ENCODE measurements at regions not wholly inside any gene's neighbourhood (a gene's known extent, or its start where the extent isn't known, plus 50 kb on each side); places are given as distances from the start of the nearest gene placed in this dataset.
A peak's percentile ranks its signal among the peaks of the same experiment; 100 is the strongest.

DNA sequence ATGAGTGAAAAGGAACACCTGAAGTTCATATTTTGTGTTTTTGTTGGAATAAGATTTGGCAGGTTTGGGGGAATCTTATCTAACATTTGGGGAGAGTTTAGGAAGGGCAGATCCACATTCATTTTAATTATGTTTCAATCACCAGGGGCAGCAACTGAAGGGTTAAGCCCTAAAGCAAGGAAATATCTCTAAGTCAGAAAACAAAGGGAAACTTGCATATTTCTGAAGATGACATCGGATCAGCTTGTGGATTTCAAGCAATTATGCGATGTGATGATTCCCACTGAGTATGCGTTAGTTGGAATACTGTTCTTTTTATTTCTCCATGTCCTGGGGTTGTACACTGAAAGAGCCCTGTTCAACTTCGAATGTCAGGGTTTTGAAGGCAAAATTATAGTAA, 59.8 kb upstream of the NFIB start:
- H2AFZ ChIP-seq (ENCODE audit: low read length, unreplicated experiment): peak overlapping the region; percentile 44
- no peaks in the 10 kb centered on the region for H3K36me3 ChIP-seq (ENCODE audit: insufficient read depth, low read length)
- no peaks in the 10 kb centered on the region for H3K79me2 ChIP-seq (ENCODE audit: control insufficient read depth, insufficient read depth, low read length, unreplicated experiment)
- no peaks in the 10 kb centered on the region for H3K27me3 ChIP-seq (ENCODE audit: insufficient read depth, low read length)
- peak overlapping the region; percentile 45; the same call in 1 of the 2 replicates for H3K27ac ChIP-seq (ENCODE audit: low read depth, low read length)
- no peak overlapping the region for H3K4me3 ChIP-seq (ENCODE audit: low read depth, low read length)
- H3K4me1 ChIP-seq (ENCODE audit: control insufficient read depth, insufficient read depth, low read length, unreplicated experiment): peaks cover 27% of the 10 kb centered on the region

DNA sequence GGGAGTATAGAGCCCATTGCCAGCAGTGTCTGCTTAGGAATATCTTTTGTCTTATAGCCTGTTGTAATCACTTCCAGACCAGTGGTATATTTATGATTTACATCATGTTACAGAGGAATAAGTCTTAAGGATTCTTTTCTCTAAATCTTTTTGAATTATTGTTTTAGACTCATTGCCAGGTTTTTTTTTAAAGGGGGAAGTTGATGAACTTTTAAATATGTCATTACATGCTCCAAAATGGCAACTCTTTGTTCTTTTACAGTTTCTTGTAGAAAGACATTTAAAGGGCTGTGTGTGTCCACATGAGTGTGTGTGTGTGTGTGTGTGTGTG, 59.4 kb upstream of the NFIB start:
- Histone ChIP-seq H3K36me3 (ENCODE audit: insufficient read depth, low read length) (no peaks in the 10 kb centered on the region), H2AFZ (ENCODE audit: low read length, unreplicated experiment) (peak overlapping the region; percentile 44), H3K79me2 (ENCODE audit: control insufficient read depth, insufficient read depth, low read length, unreplicated experiment) (no peaks in the 10 kb centered on the region), H3K4me3 (ENCODE audit: low read depth, low read length) (peak overlapping the region; percentile 49; the same call in 1 of the 2 replicates), H3K27ac (ENCODE audit: low read depth, low read length) (peak overlapping the region; percentile 45), H3K4me1 (ENCODE audit: control insufficient read depth, insufficient read depth, low read length, unreplicated experiment) (peaks cover 27% of the 10 kb centered on the region), H3K27me3 (ENCODE audit: insufficient read depth, low read length) (no peaks in the 10 kb centered on the region)

DNA sequence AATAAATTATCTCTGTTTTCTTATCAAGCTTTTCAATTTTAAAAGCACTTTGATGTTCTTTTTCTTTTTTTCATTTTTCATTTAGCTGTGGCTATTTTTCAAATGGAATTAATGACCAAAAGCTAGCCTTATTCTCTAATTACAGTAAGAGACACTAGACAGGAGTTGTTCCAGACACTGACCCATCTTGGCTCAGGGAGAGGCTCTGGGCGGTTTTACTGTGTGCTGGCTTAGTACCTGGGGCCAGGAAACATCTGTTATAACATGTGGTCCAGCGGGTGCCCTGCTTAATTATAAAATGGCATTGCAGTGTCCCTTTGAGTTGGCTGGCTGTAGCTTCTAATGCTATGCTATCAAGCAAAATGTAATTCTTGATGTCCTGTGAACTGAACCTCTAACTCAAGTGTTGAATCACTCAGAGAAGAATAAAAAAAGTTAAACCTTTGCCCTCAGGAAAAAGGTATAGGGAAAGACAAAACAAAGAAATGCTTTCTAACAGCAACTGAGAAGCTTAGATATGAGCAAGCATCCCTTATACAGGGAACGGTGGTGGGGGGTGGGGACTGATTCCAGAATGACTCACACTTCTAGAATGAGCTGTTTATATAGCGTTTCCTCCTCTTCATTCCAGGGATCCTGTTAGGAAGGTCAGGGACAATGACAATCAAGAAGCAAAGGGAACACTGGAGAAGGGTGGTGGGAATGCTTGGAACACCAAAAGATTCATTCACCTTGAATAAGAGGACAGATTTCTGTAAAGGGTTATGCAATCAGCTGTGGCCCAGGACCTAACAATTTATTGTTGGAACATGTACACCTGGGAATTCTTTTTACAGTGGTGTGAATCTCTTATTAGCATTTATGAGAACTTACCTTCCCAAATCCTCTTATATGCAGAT, 58.7 kb upstream of the NFIB start:
- H2AFZ ChIP-seq (ENCODE audit: low read length, unreplicated experiment): peak overlapping the region; percentile 71

DNA sequence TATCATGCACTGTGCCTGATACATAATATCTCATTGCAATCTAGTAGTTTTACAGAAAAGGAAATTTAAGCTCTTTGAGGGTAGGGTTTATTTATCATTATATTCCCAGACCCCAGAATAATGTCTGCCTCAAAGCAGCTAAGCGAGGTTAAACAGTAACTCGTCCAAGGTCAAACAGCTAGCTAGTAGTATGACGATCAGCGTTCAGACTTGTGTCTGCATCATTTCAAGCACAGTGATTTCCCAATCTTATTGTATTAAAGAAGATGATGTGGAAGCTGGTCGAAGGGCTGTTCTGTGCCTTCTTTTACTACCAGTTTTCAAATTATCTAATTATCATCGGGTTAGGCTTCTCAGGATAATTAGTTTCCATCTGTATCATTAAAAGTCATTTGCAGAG, 55.1 kb upstream of the NFIB start:
- Histone ChIP-seq H3K27me3 (ENCODE audit: insufficient read depth, low read length) (no peaks in the 10 kb centered on the region), H3K4me3 (ENCODE audit: low read depth, low read length) (no peak overlapping the region), H3K79me2 (ENCODE audit: control insufficient read depth, insufficient read depth, low read length, unreplicated experiment) (no peaks in the 10 kb centered on the region), H2AFZ (ENCODE audit: low read length, unreplicated experiment) (no peak overlapping the region), H3K36me3 (ENCODE audit: insufficient read depth, low read length) (no peaks in the 10 kb centered on the region), H3K27ac (ENCODE audit: low read depth, low read length) (no peak overlapping the region), H3K4me1 (ENCODE audit: control insufficient read depth, insufficient read depth, low read length, unreplicated experiment) (peaks cover 33% of the 10 kb centered on the region)

More for the DNA sequence above, 58.7 kb upstream of the NFIB start:
- Histone ChIP-seq H3K27me3 (ENCODE audit: insufficient read depth, low read length) (no peaks in the 10 kb centered on the region), H3K4me3 (ENCODE audit: low read depth, low read length) (peak overlapping the region; percentile 49; the same call in 1 of the 2 replicates), H3K27ac (ENCODE audit: low read depth, low read length) (peak overlapping the region; percentile 64), H3K4me1 (ENCODE audit: control insufficient read depth, insufficient read depth, low read length, unreplicated experiment) (peaks cover 27% of the 10 kb centered on the region), H3K79me2 (ENCODE audit: control insufficient read depth, insufficient read depth, low read length, unreplicated experiment) (no peaks in the 10 kb centered on the region), H3K36me3 (ENCODE audit: insufficient read depth, low read length) (no peaks in the 10 kb centered on the region)

DNA sequence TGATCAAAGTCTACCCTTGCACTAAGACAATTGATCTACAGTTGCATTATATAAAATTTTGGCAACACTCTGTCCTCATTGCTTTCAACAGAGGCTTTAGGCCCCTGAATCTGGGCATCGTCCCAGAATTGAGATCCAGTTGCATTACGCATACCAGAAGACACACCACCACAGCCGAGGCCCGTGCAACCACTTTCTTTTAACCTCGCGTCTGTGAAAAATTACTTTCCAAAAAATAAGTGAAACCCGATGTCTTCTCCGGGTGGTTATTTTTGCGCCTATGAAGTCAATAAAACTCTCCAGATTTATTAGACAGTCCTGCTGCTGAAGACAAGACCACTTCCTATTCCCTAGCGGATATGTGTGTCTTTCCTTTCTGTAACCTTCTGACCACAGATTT, 52.1 kb upstream of the NFIB start:
- H3K27ac ChIP-seq (ENCODE audit: low read depth, low read length): peak overlapping the region; percentile 86
- H3K36me3 ChIP-seq (ENCODE audit: insufficient read depth, low read length): 0 out of 2 replicates have a peak, but pooled peaks cover 3% of the 10 kb centered on the region
- H3K4me3 ChIP-seq (ENCODE audit: low read depth, low read length): peak overlapping the region; percentile 25
- H3K4me1 ChIP-seq (ENCODE audit: control insufficient read depth, insufficient read depth, low read length, unreplicated experiment): peaks cover 25% of the 10 kb centered on the region
- H3K79me2 ChIP-seq (ENCODE audit: control insufficient read depth, insufficient read depth, low read length, unreplicated experiment): no peaks in the 10 kb centered on the region
- peak overlapping the region; percentile 37 for H2AFZ ChIP-seq (ENCODE audit: low read length, unreplicated experiment)
- no peaks in the 10 kb centered on the region for H3K27me3 ChIP-seq (ENCODE audit: insufficient read depth, low read length)

DNA sequence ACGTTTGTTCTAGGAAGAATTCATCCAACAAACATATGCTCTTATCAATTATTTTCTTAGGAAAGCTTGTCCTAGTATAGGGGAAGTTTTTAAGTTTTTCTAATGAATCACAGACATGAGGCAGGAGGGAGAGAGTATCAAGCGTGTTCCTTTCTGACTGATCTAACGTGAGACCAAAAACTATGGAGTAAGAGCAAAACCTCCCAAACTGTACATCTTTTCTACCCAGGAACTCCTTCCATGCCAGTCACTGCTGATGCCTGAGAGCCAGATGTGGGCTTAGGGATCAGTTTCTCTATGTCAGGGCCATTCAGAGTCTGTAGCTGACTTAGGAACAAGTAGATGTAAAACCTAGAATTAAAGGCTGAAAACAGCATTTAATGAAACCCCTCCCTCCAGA, 51.7 kb upstream of the NFIB start:
- Histone ChIP-seq H3K36me3 (ENCODE audit: insufficient read depth, low read length) (0 out of 2 replicates have a peak, but pooled peaks cover 3% of the 10 kb centered on the region), H3K27ac (ENCODE audit: low read depth, low read length) (peak overlapping the region; percentile 86), H2AFZ (ENCODE audit: low read length, unreplicated experiment) (peak overlapping the region; percentile 14), H3K4me3 (ENCODE audit: low read depth, low read length) (peak overlapping the region; percentile 25), H3K27me3 (ENCODE audit: insufficient read depth, low read length) (no peaks in the 10 kb centered on the region), H3K4me1 (ENCODE audit: control insufficient read depth, insufficient read depth, low read length, unreplicated experiment) (peaks cover 28% of the 10 kb centered on the region), H3K79me2 (ENCODE audit: control insufficient read depth, insufficient read depth, low read length, unreplicated experiment) (no peaks in the 10 kb centered on the region)
